Thyroid gland (tissue), 4 donors: ENCODE measurements at regions not wholly inside any gene's neighbourhood (a gene's known extent, or its start where the extent isn't known, plus 50 kb on each side); places are given as distances from the start of the nearest gene placed in this dataset.

Experiments used
- CTCF ChIP-seq, 6 experiments: fragments of 200-600 bp in 3 of 6; fragments of 450-650 bp in 3 of 6; sonication (generic) in 3 of 6; IDR thresholded peaks; one replicate each; pipeline ENCODE4 v1.5.1; 2016 to 2019; ENCODE audit warnings: antibody characterized with exemption in 6 of 6, mild to moderate bottlenecking in 2 of 6, inconsistent platforms in 1 of 6, moderate library complexity in 1 of 6
- POLR2A ChIP-seq, 2 donors: fragments of 450-650 bp; IDR thresholded peaks; one replicate each; pipeline ENCODE4 v1.6.1; 2017; ENCODE audit warnings: antibody characterized with exemption in 2 of 2, mild to moderate bottlenecking in 2 of 2, moderate library complexity in 1 of 2

- TF ChIP-seq CTCF (IDR thresholded peaks at IDR 0.05) (no peak), POLR2A (IDR thresholded peaks at IDR 0.05) (no peak)
Observed at GRCh38 chr2:39524061-39524460, 87.0 kb upstream of the MAP4K3 start.
